Middle frontal gyrus (tissue), 1 donor: ENCODE measurements at regions not wholly inside any gene's neighbourhood (a gene's known extent, or its start where the extent isn't known, plus 50 kb on each side); places are given as distances from the start of the nearest gene placed in this dataset.

Experiments
- DNase-seq: peaks from one replicate; pipeline ENCODE4 v3.0.0-alpha.2; 2015; ENCODE audit warnings: low spot score; ENCODE audit errors: extremely low spot score

DNA sequence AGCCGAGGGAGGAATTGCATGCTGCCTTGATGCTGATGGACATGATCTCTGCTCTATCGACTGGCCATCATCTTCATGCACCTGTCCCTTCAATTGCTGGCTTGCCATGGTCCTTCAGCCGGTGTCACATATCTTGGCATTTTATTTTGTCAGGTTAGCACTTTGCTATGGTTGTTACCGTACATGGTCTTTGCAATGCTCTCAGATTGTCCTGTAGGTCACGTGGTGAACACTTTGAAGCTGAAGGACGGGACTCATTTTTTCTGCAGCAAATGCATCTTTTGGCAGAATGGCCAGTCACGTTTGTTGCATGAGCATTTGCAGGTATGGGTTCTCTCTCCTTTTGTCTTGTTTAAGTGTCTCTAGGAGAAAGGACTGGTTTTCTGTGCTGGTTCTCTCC is 326.8 kb upstream of the SHH start:
- DNase-seq = no peak

DNA sequence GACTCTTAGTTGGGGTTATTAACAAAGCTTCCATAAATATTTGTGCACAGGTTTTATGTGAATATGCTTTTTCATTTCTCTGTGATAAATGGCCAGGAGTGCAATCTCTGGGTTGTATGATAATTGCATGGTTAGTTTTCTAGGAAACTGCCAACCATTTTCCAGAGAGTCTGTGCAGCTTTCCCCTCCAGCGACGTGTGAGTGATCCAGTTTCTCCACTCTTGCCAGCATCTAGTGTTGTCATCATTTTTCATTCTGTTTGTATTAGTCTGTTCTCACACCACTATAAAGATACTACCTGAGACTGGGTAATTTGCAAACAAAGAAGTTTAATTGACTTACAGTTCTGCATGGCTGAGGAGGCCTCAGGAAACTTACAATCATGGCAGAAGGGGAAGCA is 319.6 kb upstream of the SHH start:
- no peak for DNase-seq

DNA sequence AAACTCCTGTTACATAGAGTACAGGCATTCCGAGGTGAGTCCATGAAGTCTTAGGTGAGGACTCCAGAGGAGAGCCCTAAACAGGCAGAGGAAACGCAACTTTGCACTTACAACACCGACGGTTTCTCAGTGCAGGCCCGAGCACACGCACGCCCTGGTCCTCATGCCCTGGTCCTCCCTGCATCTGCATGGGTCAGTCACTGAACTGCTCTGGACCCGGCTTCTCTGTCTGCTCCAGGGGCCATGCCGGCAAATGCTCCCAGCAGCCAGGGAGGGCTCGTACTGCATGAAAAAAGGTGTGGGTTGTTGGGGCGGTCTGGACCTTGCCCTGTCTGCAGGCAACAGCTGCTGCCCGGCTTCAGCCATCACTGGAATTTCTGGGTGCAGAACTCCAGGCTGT is 317.3 kb upstream of the SHH start:
- no peak for DNase-seq

DNA sequence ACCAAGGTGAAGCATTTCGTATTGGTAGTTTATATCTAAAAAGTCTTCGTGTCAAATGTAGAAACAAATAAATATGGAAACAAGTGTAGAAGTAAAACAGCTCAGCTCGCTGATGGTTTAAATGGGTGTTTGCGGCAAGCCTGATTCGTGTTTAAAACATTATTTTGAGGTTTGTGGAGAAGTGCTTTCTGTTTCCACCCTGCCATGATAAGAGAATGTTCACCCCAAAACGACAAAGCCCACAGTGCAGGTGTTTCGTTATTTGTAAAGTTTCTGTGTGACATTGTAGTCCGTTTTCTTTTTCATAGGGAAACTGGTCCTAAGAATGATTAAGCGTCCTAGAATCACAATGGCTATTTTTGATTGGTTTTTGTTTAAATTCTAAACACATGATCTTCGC is 316.2 kb upstream of the SHH start:
- no peak for DNase-seq

DNA sequence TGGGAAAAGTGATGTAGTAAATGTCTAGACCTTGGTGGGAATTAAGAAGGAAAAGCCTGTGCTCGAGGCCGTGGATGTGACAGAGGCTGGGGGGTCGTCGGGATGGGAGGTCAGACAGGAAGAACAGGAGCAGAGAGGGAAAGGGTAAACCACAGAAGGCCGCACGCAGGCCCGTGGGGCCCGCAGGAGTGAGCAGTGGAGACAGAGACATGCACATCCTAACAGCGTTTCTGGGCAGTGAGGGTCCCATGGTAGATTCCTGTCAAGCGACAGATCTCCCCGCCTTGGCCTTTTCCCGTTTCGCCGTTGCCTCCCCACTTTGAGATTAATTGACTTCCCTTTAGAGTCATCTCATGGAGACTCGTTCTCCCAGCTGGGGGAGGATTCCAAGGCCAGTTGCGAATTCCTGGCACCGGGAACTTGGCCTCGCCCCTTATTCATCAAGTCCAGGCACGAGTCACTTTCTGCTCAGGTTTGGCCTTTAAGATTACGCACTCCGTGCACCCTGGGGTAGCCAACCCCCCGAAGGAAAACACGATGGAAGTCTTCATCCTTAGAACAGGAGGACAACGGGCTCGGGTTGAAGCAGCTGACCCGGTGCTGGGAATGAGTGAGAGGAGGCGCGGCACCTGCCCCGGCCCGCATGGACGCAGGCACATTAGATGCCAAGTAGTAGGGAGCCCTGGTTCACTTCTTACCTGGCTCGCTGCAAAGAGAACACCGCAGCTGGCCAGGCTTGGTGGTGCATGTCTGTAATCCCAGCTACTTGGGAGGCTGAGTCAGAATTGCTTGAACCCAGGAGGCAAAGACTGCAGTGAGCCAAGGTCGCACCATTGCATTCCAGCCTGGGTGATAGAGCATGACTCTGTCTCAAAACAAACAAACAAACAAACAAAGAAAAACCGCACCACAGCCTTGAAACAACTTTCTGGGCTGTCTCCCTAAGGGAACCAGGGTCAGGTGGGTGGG is 315.2 kb upstream of the SHH start:
- no peak for DNase-seq

DNA sequence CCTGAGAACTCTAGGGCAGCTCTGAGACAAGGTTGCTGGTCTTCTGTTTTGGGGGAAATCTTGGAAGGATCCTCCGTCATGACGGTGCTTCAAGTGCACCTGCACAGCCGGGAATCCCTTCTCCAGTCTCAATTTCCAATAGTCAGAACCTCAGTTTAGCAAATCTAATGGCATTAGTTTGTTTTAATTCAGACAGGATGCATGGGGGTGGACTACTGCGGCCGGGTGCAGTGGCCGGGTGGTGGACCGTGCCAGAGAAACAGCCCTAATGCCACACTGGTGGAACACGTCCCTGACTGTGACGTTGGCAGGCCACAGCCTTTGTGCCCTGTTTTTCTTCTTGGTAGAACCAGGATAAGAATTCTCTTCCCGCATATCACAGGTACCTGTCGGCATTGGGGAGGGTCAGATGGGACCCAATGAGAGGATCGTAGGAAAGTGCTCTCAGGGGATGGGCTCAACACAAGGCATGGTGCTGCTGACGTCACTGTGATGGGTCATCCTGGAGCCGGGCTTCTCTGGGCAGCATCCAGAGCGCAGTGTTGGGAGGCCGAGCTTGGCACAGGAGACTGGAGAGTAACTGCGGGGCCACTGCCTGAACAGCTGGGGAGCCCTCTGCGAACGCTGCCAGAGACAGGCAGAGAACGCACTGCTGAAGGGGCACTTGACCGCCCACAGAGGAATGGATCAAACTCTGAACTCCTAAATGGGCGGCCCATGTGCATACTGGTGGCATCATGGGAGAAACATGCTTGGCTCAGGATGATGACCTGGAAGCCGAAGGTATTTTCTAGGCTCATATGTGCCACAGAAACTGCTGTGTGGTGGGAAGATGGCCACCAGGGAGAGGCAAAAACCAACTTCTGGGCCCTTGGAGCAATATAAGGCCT is 313.8 kb upstream of the SHH start:
- DNase-seq = no peak

DNA sequence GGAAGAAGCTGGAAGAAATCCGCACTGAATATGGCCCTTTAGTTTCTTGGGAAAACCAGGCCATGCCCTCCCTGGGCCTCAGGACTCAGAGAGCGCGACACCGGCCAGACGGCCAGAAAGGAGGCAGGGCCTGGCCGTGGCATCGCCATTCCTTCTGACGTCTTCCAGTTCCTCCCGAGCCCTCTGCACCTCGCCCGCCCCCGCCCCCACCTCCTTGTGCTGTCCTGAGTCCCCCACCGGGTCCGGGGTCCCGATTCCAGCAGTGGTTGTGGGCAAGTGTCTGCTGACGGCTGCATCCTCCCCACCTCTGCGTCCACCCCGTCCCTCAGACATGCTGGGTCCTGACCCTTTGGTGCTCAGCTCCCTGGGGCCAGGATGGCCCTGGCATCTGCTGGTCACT is 312.1 kb upstream of the SHH start:
- DNase-seq = no peak

DNA sequence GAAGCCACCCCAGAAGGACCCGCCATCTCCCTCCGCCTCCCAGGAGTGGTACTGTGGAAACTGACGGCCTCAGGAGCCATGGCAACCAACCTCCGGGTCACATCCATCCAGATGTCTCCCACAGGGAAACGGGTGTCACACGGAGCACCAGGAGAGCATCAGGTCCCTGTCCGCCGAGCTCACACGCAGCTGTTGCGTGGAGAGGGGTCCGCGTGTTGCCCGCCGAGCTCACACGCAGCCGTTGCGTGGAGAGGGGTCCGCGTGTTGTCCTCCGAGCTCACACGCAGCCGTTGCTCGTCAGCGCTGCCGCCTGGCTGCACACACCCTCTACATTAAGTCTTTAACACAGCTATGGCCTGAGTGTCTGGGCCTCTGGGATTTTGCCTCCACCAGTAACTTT is 311.1 kb upstream of the SHH start:
- DNase-seq = no peak

DNA sequence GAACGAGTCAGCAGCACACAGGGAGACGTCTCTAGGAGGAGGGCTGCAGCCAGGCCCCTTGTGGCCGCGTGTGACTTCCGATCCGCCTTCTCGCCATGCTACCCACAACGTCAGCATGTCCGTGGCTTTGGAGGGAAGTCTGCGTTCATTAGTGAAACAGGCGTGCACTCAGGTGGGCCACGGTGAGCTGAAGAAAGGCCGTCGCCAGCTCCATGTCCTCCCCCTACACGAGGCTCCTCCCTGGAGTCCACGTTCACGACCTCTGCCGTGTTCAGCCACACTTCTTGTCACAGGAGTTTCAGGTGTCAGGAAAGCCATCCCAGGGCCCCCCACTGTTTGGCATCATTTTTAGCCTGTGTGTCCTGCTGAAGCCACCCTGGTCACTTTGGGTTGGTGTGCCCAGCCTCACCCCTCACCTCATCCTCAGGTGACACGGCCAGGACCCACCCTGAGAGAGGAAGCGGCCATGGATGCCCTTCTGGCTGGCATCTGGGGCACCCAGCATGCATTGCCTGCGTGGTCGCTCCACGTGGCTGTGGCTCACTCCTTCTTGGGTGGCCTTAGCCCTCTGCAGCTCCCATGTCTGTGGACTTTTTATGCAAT is 310.6 kb upstream of the SHH start:
- DNase-seq = no peak

DNA sequence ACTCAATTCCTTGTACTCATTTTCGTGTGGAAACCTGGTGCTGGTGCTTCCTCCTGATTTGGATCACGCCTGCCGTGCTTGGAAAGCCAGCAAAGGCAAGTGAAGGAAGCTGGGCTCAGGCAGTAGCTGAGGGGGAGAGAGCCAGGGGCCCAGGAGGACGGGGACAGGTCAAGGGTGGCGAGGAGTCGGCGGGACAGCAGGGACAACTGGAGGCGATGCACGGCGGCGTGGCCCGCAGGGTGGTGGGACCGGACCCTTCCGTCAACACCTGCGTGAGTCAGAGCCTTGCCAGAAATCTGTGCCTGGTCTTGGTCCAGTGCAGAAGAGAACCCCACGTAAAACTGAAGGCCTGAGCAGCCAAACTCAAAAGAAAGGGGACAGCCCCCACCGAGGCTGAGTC is 309.7 kb upstream of the SHH start:
- DNase-seq = no peak

DNA sequence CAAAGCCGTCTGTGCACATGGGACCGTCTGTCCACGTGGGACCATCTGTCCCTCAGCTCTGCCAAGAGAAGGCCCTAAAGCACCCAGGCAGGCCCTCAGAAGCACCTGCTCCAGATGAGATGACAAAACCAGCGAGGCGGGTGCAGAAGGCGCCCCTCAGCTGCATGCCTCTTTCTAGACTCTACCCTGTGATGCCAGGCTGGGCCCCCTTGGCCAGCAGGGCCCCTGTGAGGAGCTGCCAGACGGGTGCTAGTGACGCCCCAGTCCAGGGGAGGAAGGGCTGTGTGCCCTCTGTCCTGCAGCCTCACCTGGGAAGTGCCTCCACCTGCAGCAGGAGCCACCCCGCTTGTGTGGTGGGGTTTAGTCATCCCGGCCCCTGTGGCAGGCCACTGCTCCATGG is 309.2 kb upstream of the SHH start:
- no peak for DNase-seq

DNA sequence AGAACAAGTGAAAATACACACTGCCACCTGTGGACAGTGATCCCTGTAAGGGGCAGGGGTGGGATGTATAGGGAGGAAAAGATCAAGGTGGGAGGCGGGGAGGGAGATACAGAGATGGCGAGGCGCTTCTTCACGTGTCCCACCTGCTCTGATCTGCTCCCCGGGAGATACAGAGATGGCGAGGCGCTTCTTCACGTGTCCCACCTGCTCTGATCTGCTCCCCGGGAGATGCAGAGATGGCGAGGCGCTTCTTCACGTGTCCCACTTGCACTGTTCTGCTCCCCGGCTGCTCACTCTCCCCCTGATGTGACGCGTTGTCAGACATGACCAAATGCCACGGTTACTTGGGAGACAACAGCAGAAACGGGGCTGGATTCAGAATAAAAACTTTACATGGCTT is 308.3 kb upstream of the SHH start:
- DNase-seq = no peak

DNA sequence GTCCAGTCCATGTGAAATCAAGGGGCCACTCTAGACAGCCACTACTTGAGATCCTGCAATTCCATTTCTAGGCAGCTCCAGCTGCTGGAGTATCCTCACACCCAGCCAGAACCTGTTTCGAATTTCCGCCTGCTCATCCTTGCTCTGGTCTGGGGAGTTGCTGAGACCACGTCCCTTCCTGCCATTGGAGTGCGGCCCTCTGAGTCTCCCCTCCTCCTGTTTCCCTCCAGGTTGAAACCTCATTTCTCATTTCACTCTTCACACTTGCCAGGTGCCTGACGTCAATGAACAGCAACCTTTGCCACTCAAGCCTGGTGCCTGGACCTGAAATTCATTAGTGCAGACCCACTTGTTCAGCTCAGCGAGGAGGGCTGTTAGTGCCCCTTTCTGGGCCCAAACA is 307.5 kb upstream of the SHH start:
- no peak for DNase-seq

DNA sequence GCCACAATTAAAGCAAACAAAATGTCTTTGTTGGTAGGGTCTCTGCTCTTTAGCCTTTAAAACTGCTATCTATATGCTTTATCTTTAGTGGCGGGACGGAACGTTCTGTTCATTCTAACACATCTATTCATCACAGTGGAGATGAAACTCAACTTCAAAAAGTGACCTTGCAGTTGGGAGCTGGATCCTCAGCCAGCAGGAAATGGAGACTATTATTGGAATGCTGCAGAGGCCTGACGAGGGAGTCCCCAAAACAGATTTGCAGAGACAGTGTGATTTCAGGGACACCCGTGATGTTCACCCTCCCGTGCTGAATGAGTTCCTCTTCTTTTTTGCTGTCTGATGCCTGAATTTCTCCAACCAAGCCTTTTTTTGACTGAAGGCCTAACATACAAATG is 306.0 kb upstream of the SHH start:
- DNase-seq = no peak

DNA sequence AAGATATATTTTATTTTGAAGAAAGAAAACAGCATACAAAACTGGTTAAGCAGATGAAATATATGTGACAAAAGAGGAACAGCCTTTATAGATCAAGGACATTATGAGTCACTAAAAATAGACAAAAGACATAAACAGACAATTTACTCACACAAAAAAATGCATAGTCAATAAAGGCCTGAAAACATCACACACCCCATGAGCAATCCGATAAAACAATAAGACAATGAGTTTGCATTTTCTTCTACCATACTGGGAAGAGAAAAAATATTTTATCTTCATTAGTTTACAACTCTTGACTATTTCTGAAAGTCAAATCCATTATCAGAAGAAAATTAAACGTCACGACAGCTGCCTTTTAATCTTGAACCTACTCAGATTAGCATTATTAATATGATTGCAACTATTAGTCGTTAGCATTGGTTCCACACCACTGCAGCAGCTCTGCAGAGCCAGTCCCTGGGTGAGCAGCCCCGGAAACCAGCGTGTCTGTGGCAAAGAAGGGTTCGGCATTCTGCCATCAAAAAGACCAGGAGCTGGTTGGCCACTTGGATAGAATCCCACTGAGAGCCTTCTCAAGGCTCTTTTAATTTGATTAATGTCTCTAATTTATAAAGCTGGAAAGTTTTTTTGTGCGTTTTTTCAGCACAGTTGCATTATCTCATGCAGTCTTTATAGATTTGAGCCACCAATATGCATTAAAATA is 305.4 kb upstream of the SHH start:
- DNase-seq = no peak

DNA sequence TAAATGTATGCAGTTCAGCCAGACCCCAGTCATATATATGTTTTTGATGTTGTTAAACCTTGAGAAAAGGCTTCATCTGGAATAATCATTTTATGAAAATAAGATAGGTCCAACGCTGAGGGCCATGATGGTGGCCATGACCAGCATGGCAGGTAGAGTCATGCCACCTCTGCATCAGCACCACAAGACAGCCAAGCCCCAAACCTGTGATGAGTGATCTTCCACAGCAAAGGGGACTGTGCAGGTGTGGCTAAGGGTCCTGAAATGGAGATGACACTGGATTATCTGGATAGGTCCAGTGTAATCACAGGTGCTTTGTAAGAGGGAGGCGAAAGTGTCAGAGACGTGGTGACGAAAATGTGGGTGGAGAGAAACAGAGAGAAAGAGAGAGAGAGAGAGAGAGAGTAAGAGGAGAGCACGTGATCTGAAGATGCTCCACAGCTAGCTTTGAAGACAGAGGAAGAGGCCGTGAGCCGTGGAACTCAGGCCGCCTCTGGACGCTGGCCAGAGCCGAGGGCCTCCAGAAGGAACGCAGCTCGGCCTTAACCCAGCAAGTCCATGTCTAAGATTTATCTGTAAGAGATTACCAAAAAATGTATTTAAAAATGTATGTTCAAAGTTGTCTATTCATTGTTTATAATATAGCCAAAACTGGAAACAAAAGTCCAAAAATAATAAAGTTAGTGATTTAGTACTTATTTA is 304.4 kb upstream of the SHH start:
- no peak for DNase-seq

DNA sequence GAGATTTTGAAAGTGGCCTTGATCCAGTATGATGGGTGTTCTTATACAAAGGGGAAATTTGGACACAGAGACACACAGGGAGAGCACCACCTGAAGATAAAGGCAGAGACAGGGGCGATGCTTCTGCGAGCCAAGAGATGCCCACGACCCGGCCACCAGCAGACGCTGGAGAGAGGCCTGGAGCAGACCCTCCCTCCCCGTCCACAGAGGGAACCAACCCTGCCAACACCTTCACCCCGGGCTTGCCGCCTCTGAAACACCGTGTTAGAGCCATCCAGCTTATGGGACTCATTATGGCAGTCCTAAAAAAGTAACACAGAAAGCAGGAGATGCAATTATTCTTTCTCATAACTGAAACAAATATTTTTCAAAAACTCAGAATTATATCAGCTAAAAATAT is 303.3 kb upstream of the SHH start:
- DNase-seq = no peak

DNA sequence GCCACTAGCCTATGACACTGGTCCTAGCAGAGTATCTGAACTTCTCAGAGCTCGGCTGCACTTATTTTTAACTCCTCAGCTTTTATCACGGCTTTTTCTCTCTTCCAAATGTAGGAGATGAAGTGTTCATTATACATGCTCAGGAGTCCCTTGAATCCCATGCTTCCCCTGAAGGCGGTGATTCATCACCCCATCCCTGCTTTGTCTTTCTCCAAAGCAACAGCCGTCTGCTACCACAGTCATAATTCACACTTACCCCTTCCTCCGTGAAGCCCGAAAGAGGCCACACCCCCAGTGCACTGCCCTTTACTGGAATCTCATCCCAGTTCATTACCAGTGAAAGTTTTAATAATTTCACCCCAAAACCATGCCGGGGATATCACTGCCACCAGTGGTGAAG is 301.5 kb upstream of the SHH start:
- no peak for DNase-seq

DNA sequence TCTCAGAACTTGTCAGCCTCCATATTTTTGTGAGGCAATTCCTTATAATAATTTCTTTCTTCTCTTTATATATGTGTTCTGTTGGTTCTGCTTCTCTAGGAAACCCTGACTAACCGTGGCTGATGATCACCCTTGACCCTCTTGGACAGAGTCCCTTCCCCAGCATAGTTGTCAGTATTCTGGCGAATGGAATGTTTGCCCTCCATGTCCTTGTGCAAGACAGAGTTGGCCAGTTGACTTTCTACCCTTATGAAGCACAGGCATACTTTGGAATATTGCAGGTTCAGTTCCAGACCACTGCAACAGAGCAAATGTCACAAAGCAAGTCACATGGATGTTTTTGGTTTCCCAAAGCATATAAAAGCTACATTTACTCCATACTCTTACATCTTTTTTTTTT is 297.7 kb upstream of the SHH start:
- no peak for DNase-seq

DNA sequence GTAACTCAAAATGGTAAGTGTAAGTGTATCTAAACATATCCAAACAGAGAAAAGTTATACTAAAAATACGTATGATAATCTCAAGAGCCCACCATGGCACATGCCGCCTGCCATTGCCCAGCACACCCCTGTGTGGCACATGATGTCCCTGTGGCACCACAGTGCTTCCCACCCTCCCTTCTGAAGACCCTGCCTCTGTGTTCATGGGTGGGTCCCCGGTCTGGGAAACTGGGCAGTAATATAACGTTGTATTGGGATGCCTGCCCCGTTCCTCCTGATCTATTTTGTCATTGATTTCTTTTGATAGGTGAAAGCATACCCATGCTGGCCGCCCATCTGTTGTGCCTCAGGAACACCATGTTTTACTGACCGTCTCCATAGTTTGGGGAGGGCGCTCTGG is 296.8 kb upstream of the SHH start:
- no peak for DNase-seq

DNA sequence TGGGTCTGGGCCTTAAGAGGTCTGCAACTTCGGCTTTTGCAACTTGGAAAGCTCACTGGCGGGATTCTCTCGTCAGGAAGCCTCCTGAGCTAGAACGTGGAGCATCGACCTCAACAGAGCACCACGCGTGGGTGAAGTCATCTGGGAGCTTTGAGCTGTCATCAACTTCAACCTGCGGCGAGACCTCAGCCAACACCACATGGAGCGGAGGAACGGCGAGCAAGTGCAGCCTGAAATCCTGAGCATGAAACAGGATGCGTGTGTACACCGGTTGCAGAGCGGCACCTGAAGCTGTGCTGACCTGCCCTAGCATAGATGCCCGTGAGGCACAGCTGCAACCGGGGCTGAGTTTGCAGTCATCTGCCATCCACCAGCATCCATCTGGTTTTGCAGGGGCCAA is 295.7 kb upstream of the SHH start:
- DNase-seq = no peak
